B cell (primary cell): ENCODE measurements at regions not wholly inside any gene's neighbourhood (a gene's known extent, or its start where the extent isn't known, plus 50 kb on each side); places are given as distances from the start of the nearest gene placed in this dataset.

Experiments used
- EZH2 ChIP-seq: IDR thresholded peaks from 2 replicates; pipeline ENCODE4 v1.6.1; 2012; ENCODE audit warnings: borderline replicate concordance, low read depth, mild to moderate bottlenecking, moderate library complexity, low read length; ENCODE audit not compliant: insufficient read depth, poor library complexity, severe bottlenecking
- TF ChIP-seq, protein P1 (sequence below): fragments of 200-600 bp; IDR thresholded peaks from one replicate; pipeline ENCODE4 v1.8.0; 2022; ENCODE audit warnings: antibody characterized with exemption, mild to moderate bottlenecking

GRCh38 chr12:82600379-82600778 is 86.3 kb upstream of the TMTC2 start:
- TF ChIP-seq, protein P1, sequence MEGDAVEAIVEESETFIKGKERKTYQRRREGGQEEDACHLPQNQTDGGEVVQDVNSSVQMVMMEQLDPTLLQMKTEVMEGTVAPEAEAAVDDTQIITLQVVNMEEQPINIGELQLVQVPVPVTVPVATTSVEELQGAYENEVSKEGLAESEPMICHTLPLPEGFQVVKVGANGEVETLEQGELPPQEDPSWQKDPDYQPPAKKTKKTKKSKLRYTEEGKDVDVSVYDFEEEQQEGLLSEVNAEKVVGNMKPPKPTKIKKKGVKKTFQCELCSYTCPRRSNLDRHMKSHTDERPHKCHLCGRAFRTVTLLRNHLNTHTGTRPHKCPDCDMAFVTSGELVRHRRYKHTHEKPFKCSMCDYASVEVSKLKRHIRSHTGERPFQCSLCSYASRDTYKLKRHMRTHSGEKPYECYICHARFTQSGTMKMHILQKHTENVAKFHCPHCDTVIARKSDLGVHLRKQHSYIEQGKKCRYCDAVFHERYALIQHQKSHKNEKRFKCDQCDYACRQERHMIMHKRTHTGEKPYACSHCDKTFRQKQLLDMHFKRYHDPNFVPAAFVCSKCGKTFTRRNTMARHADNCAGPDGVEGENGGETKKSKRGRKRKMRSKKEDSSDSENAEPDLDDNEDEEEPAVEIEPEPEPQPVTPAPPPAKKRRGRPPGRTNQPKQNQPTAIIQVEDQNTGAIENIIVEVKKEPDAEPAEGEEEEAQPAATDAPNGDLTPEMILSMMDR = no peak
- TF ChIP-seq EZH2 = no peak
